ENCODE measurements at regions not wholly inside any gene's neighbourhood (a gene's known extent, or its start where the extent isn't known, plus 50 kb on each side); places are given as distances from the start of the nearest gene placed in this dataset.

DNA sequence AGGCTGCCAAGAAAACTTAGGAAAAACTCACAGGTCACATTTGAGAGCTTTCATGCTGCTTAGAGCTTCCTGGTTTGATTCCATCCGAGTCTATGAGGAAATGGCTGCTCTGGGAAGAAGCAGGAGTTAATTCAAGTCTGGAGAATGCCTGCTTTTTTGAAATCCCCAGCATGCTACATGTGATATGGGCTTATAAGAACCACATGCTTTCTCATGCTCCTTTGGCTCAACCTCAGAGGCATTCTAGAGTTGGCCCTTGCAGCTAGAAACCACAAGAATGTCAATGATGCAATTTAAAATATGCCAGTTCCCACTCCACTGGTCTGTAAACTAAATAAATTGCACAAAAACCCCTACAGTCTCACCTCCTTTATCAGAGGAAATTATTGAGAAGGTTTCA is 142.9 kb upstream of the OLIG3 start (continued):
- no peak for TF ChIP-seq REST (IDR thresholded peaks at IDR 0.05; ENCODE audit: low read depth, low read length)
- TF ChIP-seq TCF12 (IDR thresholded peaks at IDR 0.05) = no peak
- TF ChIP-seq RCOR1 (IDR thresholded peaks at IDR 0.05; ENCODE audit: low read length) = no peak
- no peak for TF ChIP-seq GABPA (IDR thresholded peaks at IDR 0.05; ENCODE audit: low read depth)
- TF ChIP-seq FOXJ3 (CRISPR knock-in tag; IDR thresholded peaks at IDR 0.05) = no peak
- TF ChIP-seq YY1 (IDR thresholded peaks at IDR 0.05; ENCODE audit: low read depth) = no peak
- TF ChIP-seq CHD2 (IDR thresholded peaks at IDR 0.05; ENCODE audit: low read length, partially characterized antibody) = no peak
- TF ChIP-seq EP300 (IDR thresholded peaks at IDR 0.05; ENCODE audit: borderline replicate concordance in 1 of 2, low read depth in 1 of 2, low read length in 1 of 2) = no peak

GRCh38 chr6:137638926-137639706 is 144.9 kb upstream of the OLIG3 start:
- no peaks in the 10 kb centered on the region for H4K20me1 ChIP-seq (ENCODE audit: insufficient read depth)
- H3K4me3 ChIP-seq (ENCODE audit: low read depth in 2 of 2, low read length in 1 of 2) = no peak overlapping the region
- no peaks in the 10 kb centered on the region; the same call in 1 of the 2 replicates for H3K27me3 ChIP-seq (ENCODE audit: insufficient read depth)
- POLR2A ChIA-PET = no interaction called here
- no peaks in the 10 kb centered on the region for H3K9me3 ChIP-seq
- H3K4me2 ChIP-seq = no peak overlapping the region
- H3K36me3 ChIP-seq (replicated peaks in 1 of 2; ENCODE audit: control insufficient read depth in 1 of 2, insufficient read depth in 2 of 2, low read length in 1 of 2) = no peaks in the 10 kb centered on the region
- DNase-seq = no peak
- H3K9me2 ChIP-seq = no peaks in the 10 kb centered on the region
- TF ChIP-seq MAX (IDR thresholded peaks at IDR 0.05; ENCODE audit: low read depth) = no peak
- TF ChIP-seq NFIC (IDR thresholded peaks at IDR 0.05; ENCODE audit: borderline replicate concordance) = no peak
- no peak for TF ChIP-seq FOXJ3 (CRISPR knock-in tag; IDR thresholded peaks at IDR 0.05)
- TF ChIP-seq EP300 (IDR thresholded peaks at IDR 0.05; ENCODE audit: borderline replicate concordance in 1 of 2, low read depth in 1 of 2, low read length in 1 of 2) = no peak
- no peak for TF ChIP-seq TCF12 (IDR thresholded peaks at IDR 0.05)
- no peak for TF ChIP-seq GABPA (IDR thresholded peaks at IDR 0.05; ENCODE audit: low read depth)
- TF ChIP-seq MEF2A (IDR thresholded peaks at IDR 0.05; ENCODE audit: borderline replicate concordance, low read depth) = no peak
- H3F3A ChIP-seq (replicated peaks; ENCODE audit: insufficient read depth) = no peaks in the 10 kb centered on the region
- WGBS (ENCODE audit: low lambda C conversion rate) = 25% methylated on average over 3 of the region's 3 CpGs
- CTCF ChIA-PET = interaction anchor here (0.6 to 1.3 kb wide), 3 partner anchors 293 to 1075 kb away, joined by 3 read pairs; no protein-coding TSS in a partner anchor
- no peak overlapping the region for H3K27ac ChIP-seq (ENCODE audit: low read depth in 2 of 2, low read length in 1 of 2)
- H2AFZ ChIP-seq (ENCODE audit: low read depth) = no peak overlapping the region
- no peaks in the 10 kb centered on the region; a peak in 1 of 4 replicates for H3K4me1 ChIP-seq (ENCODE audit: control insufficient read depth in 1 of 2, insufficient read depth in 2 of 2, low read depth in 1 of 2, low read length in 1 of 2)
- no peaks in the 10 kb centered on the region for H3K79me2 ChIP-seq (ENCODE audit: insufficient read depth)
- no peak overlapping the region for H3K9ac ChIP-seq

All from SK-N-SH (cell line).